ENCODE measurements at regions not wholly inside any gene's neighbourhood (a gene's known extent, or its start where the extent isn't known, plus 50 kb on each side); places are given as distances from the start of the nearest gene placed in this dataset.
A peak's percentile ranks its signal among the peaks of the same experiment; 100 is the strongest.

GRCh38 chr6:80639181-80639629 lies 532.7 kb downstream of the BCKDHB start:
- DNase-seq (no peak), ATAC-seq (no peak)
- intact Hi-C loops (cut with DNase I): no loop called here

- intact Hi-C loops (cut with DNase I): no loop called here
- peak; percentile 32 for DNase-seq
- ATAC-seq: peak; percentile 57 to 65
Observed at GRCh38 chr6:80638213-80639055, 532.0 kb downstream of the BCKDHB start.

- ATAC-seq: no peak
- intact Hi-C loops (cut with DNase I): no loop called here
Observed at GRCh38 chr6:80637312-80637711, 530.8 kb downstream of the BCKDHB start.

GRCh38 chr6:80636689-80637088 lies 530.2 kb downstream of the BCKDHB start:
- no peak for ATAC-seq

More at GRCh38 chr6:80637312-80637711, 530.8 kb downstream of the BCKDHB start:
- DNase-seq: no peak

GRCh38 chr6:80633412-80633811 lies 526.9 kb downstream of the BCKDHB start:
- intact Hi-C loops (cut with DNase I): no loop called here
- DNase-seq (no peak), ATAC-seq (no peak)

More at GRCh38 chr6:80636689-80637088, 530.2 kb downstream of the BCKDHB start:
- intact Hi-C loops (cut with DNase I): no loop called here
- no peak for DNase-seq

DNA sequence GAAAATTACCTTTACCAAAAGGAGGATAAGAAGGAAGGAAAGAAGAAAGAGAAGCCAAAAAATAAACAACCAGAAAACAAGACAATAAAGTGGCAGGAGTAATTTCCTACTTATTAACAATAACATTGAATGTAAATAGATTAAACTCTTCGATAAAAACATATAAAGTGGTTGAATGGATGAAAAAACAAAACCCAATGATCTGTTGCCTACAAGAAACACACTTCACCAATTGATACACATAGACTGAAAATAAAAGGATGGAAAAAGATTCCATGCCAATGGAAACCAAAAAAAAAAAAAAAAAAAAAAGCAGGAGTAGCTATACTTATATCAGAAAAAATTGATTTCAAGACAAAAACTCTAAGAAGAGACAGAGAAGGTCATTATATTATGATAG lies 518.9 kb downstream of the BCKDHB start:
- intact Hi-C loops (cut with DNase I): no loop called here
- no peak for DNase-seq
- ATAC-seq: no peak

DNA sequence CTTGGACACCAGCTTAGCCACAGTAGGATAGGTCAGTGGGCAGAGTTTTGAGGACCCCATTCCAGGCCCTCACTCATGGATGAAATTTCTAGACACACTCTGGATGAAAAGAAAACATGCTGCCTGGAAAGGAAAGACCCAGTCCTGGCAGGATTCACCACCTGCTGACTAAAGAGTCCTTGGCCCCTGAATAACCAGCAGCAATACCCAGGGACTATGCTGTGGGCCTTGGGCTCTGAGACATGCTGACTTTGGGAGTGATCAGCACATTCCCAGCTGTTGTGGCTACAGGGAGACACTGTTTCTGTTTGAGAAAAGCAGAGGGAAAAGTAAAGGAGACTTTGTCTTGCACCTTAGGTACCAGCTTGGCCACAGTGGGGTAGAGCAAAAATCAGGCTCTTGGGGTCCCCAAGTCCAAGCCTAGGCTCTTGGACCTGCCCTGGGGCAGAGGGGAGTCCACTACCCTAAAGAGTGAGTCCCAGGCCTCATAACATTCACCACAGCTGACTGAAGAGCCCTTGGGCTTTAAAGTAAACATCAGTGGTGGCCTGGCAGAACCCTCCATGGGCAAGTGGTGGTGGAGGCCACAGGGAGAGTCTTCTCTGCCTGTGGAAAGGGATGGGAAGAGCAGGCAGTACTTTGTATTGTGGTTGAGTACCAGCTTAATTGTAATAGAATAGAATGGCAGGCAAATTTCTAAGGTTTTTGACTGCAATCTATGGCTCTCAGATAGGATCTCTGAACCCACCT lies 516.8 kb downstream of the BCKDHB start:
- no peak for DNase-seq
- intact Hi-C loops (cut with DNase I): no loop called here
- no peak for ATAC-seq

GRCh38 chr6:80622641-80623040 lies 516.2 kb downstream of the BCKDHB start:
- peak in 1 of 2 donors; percentile 65 for ATAC-seq
- peak; percentile 24 for DNase-seq
- intact Hi-C loops (cut with DNase I): no loop called here

DNA sequence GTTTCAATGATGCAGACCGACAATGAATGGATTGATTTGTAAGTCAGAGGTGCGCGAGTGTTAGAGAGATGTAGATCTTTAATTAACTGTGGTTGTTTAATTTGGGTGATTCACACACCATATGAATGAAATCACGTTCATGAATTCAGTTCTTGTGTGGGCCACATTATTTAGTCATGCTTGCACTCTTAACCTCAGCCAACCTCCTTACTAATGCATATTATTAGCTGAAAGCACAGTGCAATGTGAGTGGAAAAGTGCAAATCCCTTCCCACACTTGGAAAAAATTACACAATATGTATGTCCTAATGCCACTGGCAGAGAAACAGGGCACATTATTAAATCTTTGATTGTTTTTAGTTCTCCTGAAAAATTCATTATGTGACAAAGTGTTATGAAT lies 512.5 kb downstream of the BCKDHB start:
- no peak for DNase-seq
- intact Hi-C loops (cut with DNase I): no loop called here
- ATAC-seq: no peak

- intact Hi-C loops (cut with DNase I): no loop called here
- DNase-seq: no peak
- no peak for ATAC-seq
Observed at GRCh38 chr6:80610846-80611245, 504.4 kb downstream of the BCKDHB start.

DNA sequence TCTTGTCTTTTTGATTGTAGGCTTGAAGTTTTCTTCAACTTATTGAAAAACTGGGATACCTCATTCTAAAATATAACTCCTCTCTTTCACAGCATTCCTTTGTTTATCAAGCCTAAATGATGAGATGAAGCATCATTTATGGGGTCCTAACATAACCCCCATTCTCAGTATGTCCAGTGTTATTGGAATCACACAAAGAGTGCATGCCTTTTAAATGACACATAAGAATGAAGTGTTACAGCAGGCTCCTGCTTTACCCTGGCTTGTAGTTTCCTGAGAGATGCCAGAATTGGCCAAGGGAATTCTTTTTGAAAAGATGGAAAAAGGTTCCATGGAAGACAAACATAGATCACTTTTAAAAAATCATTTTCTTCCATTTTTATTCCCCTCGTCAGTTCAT lies 502.4 kb downstream of the BCKDHB start:
- intact Hi-C loops (cut with DNase I): loop anchor here in 1 of 2 donors (5.0 to 10.0 kb wide), 2 partner anchors 394 to 1143 kb away; partner anchors contain the start of gene TENT5A
- DNase-seq (no peak), ATAC-seq (no peak)

- DNase-seq (no peak), ATAC-seq (peak; percentile 92 to 95)
- intact Hi-C loops (cut with DNase I): loop anchor here in 1 of 2 donors (5.0 to 10.0 kb wide), 2 partner anchors 393 to 1144 kb away; partner anchors contain the start of gene TENT5A
Observed at GRCh38 chr6:80607811-80608391, 501.4 kb downstream of the BCKDHB start.

DNA sequence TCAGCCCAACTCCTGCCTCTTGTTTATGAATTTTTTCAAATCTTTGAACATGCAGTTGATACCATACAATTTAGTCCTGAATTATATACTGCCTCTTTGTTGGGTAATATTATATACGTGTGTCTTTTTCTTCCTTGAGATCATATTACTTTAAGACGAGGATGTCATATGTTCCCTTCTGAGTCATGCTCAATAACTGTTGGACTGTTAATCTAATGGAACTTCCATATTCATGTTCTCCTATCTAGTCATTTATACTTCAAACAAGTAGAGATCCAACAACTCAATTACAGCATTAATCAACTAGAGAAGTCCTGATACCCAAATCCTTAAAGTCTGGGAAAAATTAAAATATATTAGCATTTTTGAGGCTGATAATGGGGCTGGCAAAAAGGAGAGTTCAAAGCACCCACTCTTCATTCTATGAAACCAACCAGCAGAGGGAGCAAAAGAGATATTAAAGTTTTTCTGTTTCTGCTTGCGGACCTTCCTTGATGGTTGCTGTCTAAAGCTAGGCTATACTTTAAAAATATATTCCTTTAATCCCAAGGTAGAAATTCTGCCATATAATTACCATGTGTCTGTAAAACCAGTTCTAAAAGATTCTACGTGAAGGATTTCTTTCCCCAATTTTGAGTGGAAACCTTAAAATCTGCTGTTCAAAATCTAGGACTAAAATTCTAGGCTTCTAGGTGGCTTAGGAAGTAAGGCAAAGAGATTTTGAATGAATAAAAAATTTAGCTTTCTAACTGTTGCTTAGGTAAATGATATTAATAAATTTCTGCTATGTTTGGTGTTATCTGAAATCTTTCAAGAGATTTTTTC lies 498.9 kb downstream of the BCKDHB start:
- intact Hi-C loops (cut with DNase I): loop anchor here in 1 of 2 donors (5.0 to 10.0 kb wide), 2 partner anchors 391 to 1147 kb away; partner anchors contain the start of gene TENT5A
- DNase-seq (no peak), ATAC-seq (no peak)

DNA sequence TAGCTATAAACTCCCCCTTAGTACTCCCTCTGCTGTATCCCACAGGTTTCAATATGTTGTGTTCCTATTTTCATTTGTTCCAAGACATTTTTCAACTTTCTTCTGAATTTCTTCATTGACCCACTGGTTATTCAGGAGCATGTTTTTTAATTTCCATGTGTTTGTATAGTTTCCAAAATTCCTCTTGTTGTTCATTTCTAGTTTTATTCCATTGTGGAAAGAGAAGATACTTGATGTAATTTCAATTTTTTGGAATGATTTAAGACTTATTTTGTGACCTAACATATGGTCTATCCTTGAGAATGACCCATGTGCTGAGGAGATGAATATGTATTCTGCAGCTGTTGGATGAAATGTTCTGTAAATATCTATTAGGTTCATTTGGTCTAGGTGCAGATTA lies 497.2 kb downstream of the BCKDHB start:
- DNase-seq: no peak
- ATAC-seq: no peak
- intact Hi-C loops (cut with DNase I): loop anchor here in 1 of 2 donors (10.0 kb wide), 1 partner anchor 389 kb away; no protein-coding TSS in a partner anchor

- no peak for DNase-seq
- ATAC-seq: no peak
- intact Hi-C loops (cut with DNase I): no loop called here
Observed at GRCh38 chr6:80594461-80594860, 488.0 kb downstream of the BCKDHB start.

DNA sequence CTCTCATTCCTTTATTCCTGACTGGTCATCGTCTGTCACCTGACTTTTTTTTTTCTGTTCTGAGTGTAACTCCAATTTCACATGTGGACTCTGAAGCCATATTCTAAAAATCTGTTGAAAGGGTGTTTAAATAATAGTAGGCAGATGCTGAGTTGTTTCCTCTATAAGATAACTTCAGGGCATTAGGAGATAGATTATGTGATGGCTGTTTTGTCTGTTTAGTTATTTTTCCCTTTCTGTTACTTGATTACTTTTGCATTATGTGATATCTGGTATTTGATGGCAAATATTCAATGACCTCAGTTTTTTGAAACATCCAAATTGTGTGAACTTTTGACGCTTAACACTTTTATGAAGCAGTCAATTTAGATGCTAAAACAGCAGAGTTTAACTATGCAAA lies 486.0 kb downstream of the BCKDHB start:
- DNase-seq (no peak), ATAC-seq (no peak)
- intact Hi-C loops (cut with DNase I): no loop called here

GRCh38 chr6:80586242-80586641 lies 479.8 kb downstream of the BCKDHB start:
- no peak for DNase-seq
- intact Hi-C loops (cut with DNase I): no loop called here
- ATAC-seq: no peak

DNA sequence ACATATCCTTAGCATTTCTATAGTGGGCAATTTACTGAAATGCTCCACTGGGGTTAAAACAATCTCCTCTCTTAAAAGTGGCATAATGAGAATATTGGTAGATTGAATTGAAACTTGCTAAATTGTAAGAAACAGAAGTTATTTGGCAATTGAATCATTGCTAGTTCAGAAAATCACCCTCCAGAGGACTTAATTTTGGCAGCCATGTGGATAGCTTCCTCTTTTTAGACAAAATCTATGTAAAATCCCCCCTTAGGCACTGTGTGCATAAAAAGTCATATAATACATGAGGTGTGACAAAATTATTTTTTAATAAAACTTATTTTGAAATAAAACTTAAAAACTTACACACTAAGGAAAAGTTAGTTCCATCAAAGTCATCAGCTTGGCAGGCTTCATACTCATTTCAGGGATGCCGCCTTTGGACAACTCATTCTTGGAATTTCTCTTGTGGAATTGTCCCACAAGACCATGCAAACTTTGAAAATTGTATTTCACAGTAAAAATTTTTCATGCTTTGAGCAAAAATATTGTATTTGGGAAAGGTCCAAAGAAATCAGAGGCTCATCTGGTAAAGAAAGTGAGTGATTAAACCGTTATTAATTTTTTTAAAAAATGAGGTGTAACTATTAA lies 473.0 kb downstream of the BCKDHB start:
- DNase-seq (no peak), ATAC-seq (no peak)
- intact Hi-C loops (cut with DNase I): no loop called here

Measured in left cardiac atrium (tissue), 4 donors.